Endothelial cell (in vitro differentiated cells): ENCODE measurements at regions not wholly inside any gene's neighbourhood (a gene's known extent, or its start where the extent isn't known, plus 50 kb on each side); places are given as distances from the start of the nearest gene placed in this dataset.

Experiments used
- DNase-seq: peaks from one replicate; pipeline ENCODE4 v3.0.0; 2021; ENCODE audit warnings: low spot score
- H3K27ac Mint-ChIP-seq: one replicate; pipeline ENCODE4 v1.8.0; 2021; ENCODE audit warnings: mixed read lengths, inconsistent platforms; ENCODE audit not compliant: unreplicated experiment
- H3K27me3 Mint-ChIP-seq: one replicate; pipeline ENCODE4 v1.8.0; 2021; ENCODE audit warnings: mild to moderate bottlenecking, moderate library complexity, mixed read lengths, inconsistent platforms; ENCODE audit not compliant: unreplicated experiment
- H3K36me3 Mint-ChIP-seq: one replicate; pipeline ENCODE4 v1.8.0; 2021; ENCODE audit warnings: mild to moderate bottlenecking, low read depth, mixed read lengths, inconsistent platforms; ENCODE audit not compliant: unreplicated experiment
- H3K4me1 Mint-ChIP-seq: one replicate; pipeline ENCODE4 v1.8.0; 2021; ENCODE audit warnings: mild to moderate bottlenecking, mixed read lengths, inconsistent platforms; ENCODE audit not compliant: unreplicated experiment
- H3K4me3 Mint-ChIP-seq: one replicate; pipeline ENCODE4 v1.8.0; 2021; ENCODE audit warnings: mild to moderate bottlenecking, mixed read lengths, inconsistent platforms; ENCODE audit not compliant: unreplicated experiment
- H3K9me3 Mint-ChIP-seq: one replicate; pipeline ENCODE4 v1.8.0; 2021; ENCODE audit warnings: mixed read lengths, inconsistent platforms; ENCODE audit not compliant: unreplicated experiment
- CTCF ChIP-seq: fragments of 200-600 bp; sonication (generic); IDR thresholded peaks from one replicate; pipeline ENCODE4 v1.5.0; 2021; ENCODE audit warnings: antibody characterized with exemption; ENCODE audit not compliant: unreplicated experiment

GRCh38 chr20:52921340-52921739 is 50.8 kb upstream of the TSHZ2 start:
- Mint-ChIP-seq H3K9me3 (no peaks in the 10 kb centered on the region), H3K27me3 (peaks cover 1% of the 10 kb centered on the region), H3K27ac (no peak overlapping the region), H3K4me3 (no peak overlapping the region), H3K36me3 (no peaks in the 10 kb centered on the region), H3K4me1 (peaks cover 6% of the 10 kb centered on the region)
- TF ChIP-seq CTCF: no peak
- DNase-seq: no peak

- no peak for DNase-seq
- peaks cover 1% of the 10 kb centered on the region for H3K4me1 Mint-ChIP-seq
- H3K36me3 Mint-ChIP-seq: no peaks in the 10 kb centered on the region
- no peak overlapping the region for H3K4me3 Mint-ChIP-seq
- no peak overlapping the region for H3K27ac Mint-ChIP-seq
- no peak for TF ChIP-seq CTCF
- H3K9me3 Mint-ChIP-seq: no peaks in the 10 kb centered on the region
- H3K27me3 Mint-ChIP-seq: no peaks in the 10 kb centered on the region
Observed at GRCh38 chr20:52918311-52918710, 53.8 kb upstream of the TSHZ2 start.

GRCh38 chr20:52915564-52915963 is 56.6 kb upstream of the TSHZ2 start:
- Mint-ChIP-seq H3K4me3 (no peak overlapping the region), H3K4me1 (no peaks in the 10 kb centered on the region), H3K27ac (no peak overlapping the region), H3K9me3 (no peaks in the 10 kb centered on the region), H3K36me3 (no peaks in the 10 kb centered on the region), H3K27me3 (no peaks in the 10 kb centered on the region)
- TF ChIP-seq CTCF: no peak
- DNase-seq: no peak

GRCh38 chr20:52914870-52915269 is 57.3 kb upstream of the TSHZ2 start:
- H3K9me3 Mint-ChIP-seq: no peaks in the 10 kb centered on the region
- no peak for TF ChIP-seq CTCF

GRCh38 chr20:52913650-52914387 is 58.3 kb upstream of the TSHZ2 start:
- Mint-ChIP-seq H3K36me3 (no peaks in the 10 kb centered on the region), H3K4me3 (no peak overlapping the region), H3K27ac (no peak overlapping the region)

More at GRCh38 chr20:52914870-52915269, 57.3 kb upstream of the TSHZ2 start:
- H3K4me1 Mint-ChIP-seq: peaks cover 2% of the 10 kb centered on the region
- H3K27ac Mint-ChIP-seq: no peak overlapping the region
- DNase-seq: no peak
- no peaks in the 10 kb centered on the region for H3K36me3 Mint-ChIP-seq
- no peaks in the 10 kb centered on the region for H3K27me3 Mint-ChIP-seq
- H3K4me3 Mint-ChIP-seq: no peak overlapping the region

More at GRCh38 chr20:52913650-52914387, 58.3 kb upstream of the TSHZ2 start:
- DNase-seq: no peak
- Mint-ChIP-seq H3K9me3 (no peaks in the 10 kb centered on the region), H3K4me1 (peaks cover 8% of the 10 kb centered on the region), H3K27me3 (no peaks in the 10 kb centered on the region)
- no peak for TF ChIP-seq CTCF
